HG03378 (cell line): ENCODE measurements at regions not wholly inside any gene's neighbourhood (a gene's known extent, or its start where the extent isn't known, plus 50 kb on each side); places are given as distances from the start of the nearest gene placed in this dataset.
"Not testable (repeated sequence)": the region's sequence is repeated elsewhere in the genome, so short reads cannot be mapped to it uniquely, and the experiment has no call there.

Source experiments
- ATAC-seq: cut with Tn5 transposase; IDR thresholded peaks from one replicate; pipeline ENCODE4 v1.9.1; 2021; ENCODE audit warnings: mild to moderate bottlenecking, moderate library complexity; ENCODE audit not compliant: unreplicated experiment

- no peak for ATAC-seq
Observed at GRCh38 chr10:28892818-28893547, 215.7 kb downstream of the BAMBI start.

- no peak for ATAC-seq
Observed at GRCh38 chr10:28894146-28894545, 216.8 kb downstream of the BAMBI start.

GRCh38 chr10:28895671-28896070 lies 218.3 kb downstream of the BAMBI start:
- ATAC-seq, result not testable (repeated sequence)

- ATAC-seq, result not testable (repeated sequence)
Observed at GRCh38 chr10:28896791-28897409, 219.6 kb downstream of the BAMBI start.

GRCh38 chr10:28897617-28898464 lies 220.5 kb downstream of the BAMBI start:
- ATAC-seq, result no peak

- ATAC-seq, result no peak
Observed at GRCh38 chr10:28902215-28902614, 224.9 kb downstream of the BAMBI start.

GRCh38 chr10:28903063-28903462 lies 225.7 kb downstream of the BAMBI start:
- ATAC-seq, result no peak

GRCh38 chr10:28903736-28904135 lies 226.4 kb downstream of the BAMBI start:
- no peak for ATAC-seq

- ATAC-seq, result no peak
Observed at GRCh38 chr10:28905371-28905770, 228.1 kb downstream of the BAMBI start.

GRCh38 chr10:28906011-28906411 lies 228.7 kb downstream of the BAMBI start:
- ATAC-seq, result no peak

GRCh38 chr10:28906415-28906814 lies 229.1 kb downstream of the BAMBI start:
- no peak for ATAC-seq

- no peak for ATAC-seq
Observed at GRCh38 chr10:28906934-28907333, 229.6 kb downstream of the BAMBI start.

GRCh38 chr10:28909875-28910274 lies 232.6 kb downstream of the BAMBI start:
- no peak for ATAC-seq

GRCh38 chr10:28910956-28911355 lies 233.6 kb downstream of the BAMBI start:
- no peak for ATAC-seq

- not testable (repeated sequence) for ATAC-seq
Observed at GRCh38 chr10:28911511-28911910, 234.2 kb downstream of the BAMBI start.

- ATAC-seq, result no peak
Observed at GRCh38 chr10:28912017-28912783, 234.9 kb downstream of the BAMBI start.

GRCh38 chr10:28913436-28914237 lies 236.3 kb downstream of the BAMBI start:
- no peak for ATAC-seq

- ATAC-seq, result no peak
Observed at GRCh38 chr10:28914701-28915100, 237.4 kb downstream of the BAMBI start.

GRCh38 chr10:28915989-28916588 lies 238.8 kb downstream of the BAMBI start:
- ATAC-seq, result no peak

GRCh38 chr10:28920091-28920490 lies 242.8 kb downstream of the BAMBI start:
- ATAC-seq, result no peak
